Bronchial epithelial cell (primary cell): ENCODE measurements at regions not wholly inside any gene's neighbourhood (a gene's known extent, or its start where the extent isn't known, plus 50 kb on each side); places are given as distances from the start of the nearest gene placed in this dataset.

Source experiments
- DNase-seq: peaks from one replicate; pipeline ENCODE4 v3.0.0-alpha.2; 2010; ENCODE audit warnings: low read depth
- FAIRE-seq: peaks from 2 replicates; lab custom pipeline; 2011; peaks lifted over from hg19 to GRCh38; lab: Jason Lieb, UNC
- H3K27me3 ChIP-seq: 2 replicates; pipeline ENCODE4 v1.5.1; 2011; ENCODE audit warnings: low read length; ENCODE audit not compliant: control insufficient read depth, insufficient read depth
- H3K36me3 ChIP-seq: 2 replicates; pipeline ENCODE4 v1.5.1; 2011; ENCODE audit warnings: low read length; ENCODE audit not compliant: control insufficient read depth, insufficient read depth
- H3K4me3 ChIP-seq: 2 replicates; pipeline ENCODE4 v1.5.1; 2011; ENCODE audit warnings: mild to moderate bottlenecking, low read depth, low read length, control low read depth
- TF ChIP-seq, protein P1 (sequence below): IDR thresholded peaks from 2 replicates; pipeline ENCODE4 v1.5.1; 2011; ENCODE audit warnings: mild to moderate bottlenecking, moderate library complexity, low read length, control low read depth, inconsistent platforms; ENCODE audit not compliant: insufficient read depth, severe bottlenecking

DNA sequence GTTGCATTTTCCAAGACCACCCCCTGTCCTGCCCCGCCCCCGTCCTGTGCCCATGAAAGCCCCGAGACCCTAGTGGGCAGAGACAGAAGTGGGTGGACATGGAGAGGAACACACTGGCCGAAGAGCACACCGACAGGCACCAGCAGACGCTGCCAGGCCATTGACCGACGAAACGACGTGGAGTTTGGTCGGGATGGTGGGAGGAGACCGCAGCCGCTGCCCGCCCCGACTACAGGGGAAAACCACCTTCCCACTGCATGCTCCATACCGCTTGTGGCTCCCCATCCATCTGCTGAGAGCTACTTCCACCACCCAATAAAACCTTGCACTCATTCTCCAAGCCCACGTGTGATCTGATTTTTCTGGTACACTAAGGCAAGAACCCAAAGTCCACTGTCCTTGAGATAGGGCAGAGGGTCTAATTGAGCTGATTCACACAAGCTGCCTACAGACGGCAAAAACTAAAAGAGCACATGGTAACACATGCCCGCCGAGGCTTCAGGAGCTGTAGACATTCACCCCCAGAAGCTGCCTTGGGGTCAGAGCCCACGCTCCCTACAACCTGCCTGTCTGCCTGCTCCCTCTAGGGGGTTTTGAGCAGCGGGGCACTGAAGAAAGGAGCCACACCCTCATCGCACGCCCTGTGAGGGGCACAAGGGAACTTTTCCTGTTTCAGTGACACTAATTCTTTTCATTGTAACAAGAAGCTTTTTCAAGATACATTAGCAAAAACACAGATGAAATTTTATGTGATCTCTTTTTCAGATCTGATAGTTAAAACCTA, 81.2 kb upstream of the RAB3GAP2 start:
- TF ChIP-seq, protein P1, sequence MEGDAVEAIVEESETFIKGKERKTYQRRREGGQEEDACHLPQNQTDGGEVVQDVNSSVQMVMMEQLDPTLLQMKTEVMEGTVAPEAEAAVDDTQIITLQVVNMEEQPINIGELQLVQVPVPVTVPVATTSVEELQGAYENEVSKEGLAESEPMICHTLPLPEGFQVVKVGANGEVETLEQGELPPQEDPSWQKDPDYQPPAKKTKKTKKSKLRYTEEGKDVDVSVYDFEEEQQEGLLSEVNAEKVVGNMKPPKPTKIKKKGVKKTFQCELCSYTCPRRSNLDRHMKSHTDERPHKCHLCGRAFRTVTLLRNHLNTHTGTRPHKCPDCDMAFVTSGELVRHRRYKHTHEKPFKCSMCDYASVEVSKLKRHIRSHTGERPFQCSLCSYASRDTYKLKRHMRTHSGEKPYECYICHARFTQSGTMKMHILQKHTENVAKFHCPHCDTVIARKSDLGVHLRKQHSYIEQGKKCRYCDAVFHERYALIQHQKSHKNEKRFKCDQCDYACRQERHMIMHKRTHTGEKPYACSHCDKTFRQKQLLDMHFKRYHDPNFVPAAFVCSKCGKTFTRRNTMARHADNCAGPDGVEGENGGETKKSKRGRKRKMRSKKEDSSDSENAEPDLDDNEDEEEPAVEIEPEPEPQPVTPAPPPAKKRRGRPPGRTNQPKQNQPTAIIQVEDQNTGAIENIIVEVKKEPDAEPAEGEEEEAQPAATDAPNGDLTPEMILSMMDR = no peak

DNA sequence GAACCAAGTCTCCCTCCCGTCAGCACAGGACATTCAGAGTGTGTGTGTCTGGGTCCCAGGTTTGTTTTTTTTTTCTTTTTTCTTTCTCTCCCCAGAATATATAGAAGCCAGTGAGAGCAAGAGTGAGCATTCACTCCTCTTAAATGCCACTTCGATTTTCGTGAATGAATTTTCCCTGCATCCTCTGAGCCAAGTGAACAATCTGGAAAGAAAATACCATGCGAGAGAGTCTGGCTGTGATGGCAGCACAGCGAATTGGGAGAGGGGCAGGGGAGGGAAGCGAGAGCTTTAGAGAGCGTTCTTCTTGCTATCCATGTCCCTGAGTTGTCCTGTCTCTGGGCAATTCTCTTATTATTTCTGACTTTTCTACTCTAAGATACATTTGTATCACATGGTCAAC, 76.0 kb upstream of the RAB3GAP2 start:
- TF ChIP-seq, protein P1 = no peak
- no peak for DNase-seq
- no peak for FAIRE-seq
- no peak overlapping the region for H3K4me3 ChIP-seq
- no peaks in the 10 kb centered on the region for H3K36me3 ChIP-seq
- H3K27me3 ChIP-seq = no peaks in the 10 kb centered on the region

More for the DNA sequence above, 81.2 kb upstream of the RAB3GAP2 start:
- Histone ChIP-seq H3K4me3 (no peak overlapping the region), H3K36me3 (no peaks in the 10 kb centered on the region), H3K27me3 (no peaks in the 10 kb centered on the region)
- no peak for FAIRE-seq
- no peak for DNase-seq

DNA sequence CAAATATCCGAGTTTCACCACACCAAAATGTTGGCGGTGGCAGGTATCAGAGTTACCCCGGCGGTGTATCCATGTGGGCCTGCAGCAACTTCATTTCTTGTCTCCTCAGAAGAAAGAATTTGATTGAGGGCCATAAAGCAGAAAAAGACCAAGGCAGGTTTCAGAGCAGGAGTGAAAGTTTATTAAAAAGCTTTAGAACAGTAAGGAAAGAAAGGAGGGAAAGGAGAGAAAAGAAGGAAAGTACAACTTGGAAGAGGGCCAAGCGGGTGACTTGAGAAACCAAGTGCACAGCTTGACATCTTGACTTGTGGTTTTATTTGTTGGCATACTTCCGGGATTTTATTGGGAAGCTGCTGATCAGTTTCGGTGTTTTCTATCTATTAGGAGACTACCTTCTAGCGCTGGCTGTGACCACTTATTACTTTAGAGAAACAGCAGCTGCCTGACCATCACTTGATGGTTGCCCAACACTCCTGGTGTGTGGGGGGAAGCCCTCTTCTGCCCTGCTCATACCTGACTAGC, 75.5 kb upstream of the RAB3GAP2 start:
- TF ChIP-seq, protein P1 = no peak
- Histone ChIP-seq H3K36me3 (no peaks in the 10 kb centered on the region), H3K4me3 (no peak overlapping the region), H3K27me3 (no peaks in the 10 kb centered on the region)
- no peak for DNase-seq
- no peak for FAIRE-seq

DNA sequence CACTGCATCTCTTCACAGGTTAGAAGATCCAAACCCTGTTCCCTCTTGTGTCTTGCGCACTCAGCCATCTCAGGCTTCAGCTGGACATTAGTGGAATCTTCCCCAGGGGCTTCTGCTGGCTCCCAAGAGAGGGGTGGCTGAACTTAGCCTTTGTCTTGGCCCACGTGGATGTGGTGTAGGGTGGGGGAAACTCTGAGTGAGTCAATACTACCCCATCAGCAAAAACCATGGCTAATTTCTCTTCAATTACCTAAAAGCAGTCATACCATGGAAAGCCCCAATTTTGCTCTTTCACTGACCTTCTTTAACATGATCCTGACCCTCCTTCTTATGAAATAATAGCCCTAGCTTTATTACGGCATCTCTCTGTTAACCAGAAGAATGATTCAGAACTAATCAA, 72.5 kb upstream of the RAB3GAP2 start:
- Histone ChIP-seq H3K4me3 (no peak overlapping the region), H3K36me3 (no peaks in the 10 kb centered on the region), H3K27me3 (no peaks in the 10 kb centered on the region)
- no peak for FAIRE-seq
- TF ChIP-seq, protein P1 = no peak
- no peak for DNase-seq

DNA sequence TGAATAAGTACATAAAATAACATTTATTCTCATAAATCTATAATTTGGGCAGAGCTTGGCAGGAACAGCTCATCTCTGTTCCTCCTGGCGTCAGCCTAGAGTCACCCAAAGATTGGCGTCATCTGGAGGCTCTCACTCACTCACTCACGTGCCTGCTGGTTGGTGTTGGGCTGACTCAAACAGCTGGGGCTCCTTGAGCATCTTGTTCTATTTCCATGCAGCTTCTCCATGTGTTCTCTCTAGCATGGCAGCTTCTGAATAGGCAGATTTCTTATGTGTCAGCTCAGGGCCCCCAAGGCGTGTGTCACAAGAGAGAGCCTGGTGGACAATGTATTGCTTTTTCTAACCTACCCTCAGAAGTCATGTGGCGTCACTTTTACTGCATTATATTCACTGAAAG, 70.6 kb upstream of the RAB3GAP2 start:
- TF ChIP-seq, protein P1 = no peak
- FAIRE-seq (no peak), DNase-seq (no peak)
- no peaks in the 10 kb centered on the region for H3K27me3 ChIP-seq
- H3K36me3 ChIP-seq = no peaks in the 10 kb centered on the region
- H3K4me3 ChIP-seq = no peak overlapping the region
